NOMO-1 treated with dmso at 0.1 percent for 144 hours (cell line): ENCODE measurements at regions not wholly inside any gene's neighbourhood (a gene's known extent, or its start where the extent isn't known, plus 50 kb on each side); places are given as distances from the start of the nearest gene placed in this dataset.

ENCODE experiments used
- DNase-seq: peaks from one replicate; lab custom pipeline; 2025; ENCODE audit not compliant: unreplicated experiment; lab: John Stamatoyannopoulos, UW

DNA sequence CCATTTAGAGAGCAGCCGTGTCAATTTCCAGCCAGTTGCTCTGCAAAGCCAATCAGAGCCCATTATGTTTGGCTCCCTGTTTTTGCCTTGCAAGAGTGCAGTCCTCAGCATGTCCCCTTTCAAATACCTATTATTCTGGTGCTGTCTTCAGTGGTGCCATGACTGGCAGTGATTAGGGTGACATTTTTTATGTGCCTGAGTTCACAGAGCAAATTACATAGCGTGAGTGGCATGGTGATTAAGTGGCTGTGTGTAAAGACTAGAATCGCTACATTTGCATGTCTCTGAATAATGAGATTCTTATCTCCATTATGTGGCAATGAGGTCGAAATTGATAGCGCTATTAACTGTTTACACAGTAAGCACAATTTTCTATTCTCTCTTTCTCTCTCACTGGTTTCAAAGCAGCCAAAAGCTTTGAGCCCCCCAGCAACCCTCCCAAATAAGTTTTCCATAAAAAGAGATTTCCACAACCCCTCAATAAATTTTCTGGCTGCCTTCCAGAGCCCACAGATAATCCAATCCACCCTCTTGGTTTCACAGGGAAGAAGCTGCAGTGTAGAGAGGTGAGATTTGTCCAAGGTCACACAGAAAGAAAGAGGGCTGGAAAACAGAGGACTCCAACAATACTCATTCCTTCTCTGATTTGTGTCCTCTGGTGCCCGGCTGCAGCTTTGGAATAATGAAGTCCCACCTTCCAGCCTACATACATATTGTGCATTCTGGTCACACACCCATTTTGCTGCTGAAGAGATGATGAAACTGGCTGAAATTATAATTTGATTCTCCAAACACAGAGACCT, 58.8 kb upstream of the NUDT4 start:
- no peak for DNase-seq

DNA sequence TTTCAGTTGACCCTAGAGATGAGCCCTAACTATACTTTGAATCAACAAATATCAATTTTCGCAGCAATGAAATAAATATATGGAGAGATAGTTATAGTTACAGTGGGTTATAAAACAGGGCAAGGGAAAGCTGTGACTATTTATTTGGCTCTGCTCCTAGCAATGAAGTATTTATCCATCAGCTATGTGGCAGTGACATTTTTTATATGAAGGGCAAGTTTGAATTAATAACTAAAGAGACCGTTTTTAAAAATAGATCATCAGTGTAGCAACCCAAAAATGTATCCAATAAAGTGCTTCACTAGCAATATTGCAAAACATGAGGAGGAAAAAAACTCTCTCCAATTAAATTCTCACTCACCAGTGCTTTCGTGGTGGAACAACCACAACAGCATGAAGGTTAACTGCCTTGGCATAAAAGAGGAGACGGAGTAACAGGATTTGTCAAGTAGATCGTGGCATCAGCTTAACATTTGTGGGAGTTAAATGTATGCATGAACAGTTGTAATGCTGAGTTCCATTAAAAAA, 58.1 kb upstream of the NUDT4 start:
- peak; percentile 38 for DNase-seq

DNA sequence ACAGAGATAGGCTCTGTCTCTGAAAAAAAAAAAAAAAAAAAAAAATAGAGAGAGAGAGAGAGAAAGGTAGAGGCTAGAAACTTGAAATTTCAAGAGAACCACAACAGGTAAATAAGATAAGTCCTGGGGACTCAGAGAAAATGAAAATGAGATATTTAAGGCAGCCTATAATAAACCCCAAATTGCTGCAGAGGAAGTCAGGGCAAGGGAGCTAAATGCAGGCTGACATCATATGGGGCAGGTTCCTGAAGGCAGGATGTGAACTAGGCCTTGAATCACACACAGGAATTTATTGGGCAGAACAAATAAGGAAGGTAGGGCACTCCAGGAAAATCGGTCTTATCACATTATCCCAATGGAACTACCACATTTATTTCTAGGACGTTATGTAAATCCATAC, 54.9 kb upstream of the NUDT4 start:
- DNase-seq, result peak; percentile 10

DNA sequence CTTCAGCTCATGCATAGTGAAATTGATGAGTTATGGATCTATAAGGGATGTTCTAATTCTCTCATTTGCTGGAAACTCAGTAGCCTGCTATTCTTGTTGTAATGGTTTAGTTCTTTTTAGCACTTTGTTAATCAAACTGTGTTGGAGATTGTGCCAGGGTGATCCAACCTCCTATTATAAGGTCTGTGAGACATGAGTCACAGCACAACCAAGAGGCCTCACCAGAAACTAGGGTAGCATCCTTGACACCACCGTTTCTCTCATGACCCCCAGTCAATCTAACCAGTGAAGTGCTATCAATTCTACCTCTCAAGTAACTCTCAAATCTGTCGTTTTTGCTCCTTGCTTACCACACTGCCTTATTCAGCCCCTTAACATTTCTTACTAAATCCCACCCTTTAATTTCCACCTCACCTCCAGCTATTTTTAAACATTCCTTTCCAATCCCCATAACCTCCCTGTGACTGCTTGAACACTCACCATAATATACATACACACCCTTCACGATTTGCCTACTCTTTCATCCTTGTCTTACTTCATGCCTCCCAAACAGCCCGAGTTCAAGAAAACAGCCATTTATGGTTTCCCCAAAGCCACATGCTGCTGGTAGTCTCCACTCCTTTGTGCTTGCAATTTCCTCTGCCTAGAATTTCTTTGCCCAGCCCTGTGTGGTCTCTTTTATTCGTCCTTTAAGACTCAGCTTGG, 53.9 kb upstream of the NUDT4 start:
- no peak for DNase-seq

DNA sequence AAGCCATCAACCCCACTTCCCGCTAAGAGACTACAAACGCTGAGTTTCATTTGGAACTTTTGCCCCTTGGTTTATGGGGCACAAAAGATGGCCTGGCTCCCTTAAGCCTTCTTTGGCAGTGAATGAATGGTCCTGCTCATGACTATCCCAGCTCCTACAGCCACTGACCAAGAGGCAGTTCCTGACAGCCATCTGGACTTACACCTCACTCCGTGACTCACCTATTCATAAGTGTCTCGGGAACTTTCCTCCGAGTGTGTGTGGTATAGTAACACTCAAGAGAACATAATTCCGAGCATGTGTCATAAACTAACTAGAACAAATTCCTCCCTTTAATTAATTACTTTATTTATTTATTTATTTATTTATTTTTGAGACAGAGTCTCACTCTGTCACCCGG, 51.9 kb upstream of the NUDT4 start:
- DNase-seq, result no peak
